HEK293 (cell line): ENCODE measurements at regions not wholly inside any gene's neighbourhood (a gene's known extent, or its start where the extent isn't known, plus 50 kb on each side); places are given as distances from the start of the nearest gene placed in this dataset.

Source experiments
- CTCF ChIA-PET: fragments of 350-600 bp; formaldehyde crosslinking; extraction: SDS; loops from one replicate; lab custom pipeline; 2021; ENCODE audit warnings: antibody characterized with exemption; lab: Yijun Ruan, JAX
- POLR2A ChIA-PET: fragments of 300-600 bp; formaldehyde crosslinking; extraction: SDS; loops from one replicate; lab custom pipeline; 2020; ENCODE audit warnings: antibody characterized with exemption, inconsistent platforms; lab: Yijun Ruan, JAX
- H3K27ac ChIP-seq: fragments of 200-500 bp; sonication (Bioruptor generic); 2 replicates; pipeline ENCODE4 v1.5.1; 2014; ENCODE audit warnings: low read depth, low read length, control low read depth, inconsistent platforms; ENCODE audit errors: extremely low read depth
- H3K36me3 ChIP-seq, 2 experiments: fragments of 200-500 bp in 1 of 2; sonication (Bioruptor generic) in 1 of 2; 1 replicate in 1 of 2; 2 replicates in 1 of 2; pipeline ENCODE4 v1.5.1; 2014 to 2017; ENCODE audit warnings: inconsistent platforms in 2 of 2, low read length in 2 of 2; ENCODE audit not compliant: control insufficient read depth in 2 of 2, insufficient read depth in 1 of 2
- H3K4me1 ChIP-seq: fragments of 200-500 bp; sonication (Bioruptor generic); 2 replicates; pipeline ENCODE4 v1.5.1; 2014; ENCODE audit warnings: mild to moderate bottlenecking, low read length, inconsistent platforms; ENCODE audit not compliant: control insufficient read depth, insufficient read depth
- H3K4me3 ChIP-seq: 2 replicates; pipeline ENCODE4 v1.5.1; 2011; ENCODE audit warnings: low read depth, mild to moderate bottlenecking, control low read depth, low read length, moderate library complexity
- H3K9me3 ChIP-seq: fragments of 200-500 bp; sonication (Bioruptor generic); 2 replicates; pipeline ENCODE4 v1.5.1; 2014; ENCODE audit warnings: low read depth, low read length, inconsistent platforms; ENCODE audit not compliant: control insufficient read depth, insufficient read depth
- BCL11A ChIP-seq: fragments of 450-650 bp; formaldehyde crosslinking; IDR thresholded peaks from 2 replicates; pipeline ENCODE4 v1.5.1; 2016; ENCODE audit warnings: low read depth, missing biosample characterization, missing genetic modification characterization
- IKZF3 ChIP-seq: fragments of 450-650 bp; IDR thresholded peaks from 2 replicates; pipeline ENCODE4 v1.5.0; 2018; ENCODE audit warnings: missing biosample characterization, mild to moderate bottlenecking, missing genetic modification characterization, moderate library complexity
- KLF8 ChIP-seq: fragments of 450-650 bp; formaldehyde crosslinking; IDR thresholded peaks from 2 replicates; pipeline ENCODE4 v1.5.1; 2016; ENCODE audit warnings: missing biosample characterization, missing genetic modification characterization
- SP2 ChIP-seq: fragments of 450-650 bp; formaldehyde crosslinking; IDR thresholded peaks from 2 replicates; pipeline ENCODE4 v1.5.1; 2016; ENCODE audit warnings: missing biosample characterization, missing genetic modification characterization
- ZBTB1 ChIP-seq: fragments of 450-650 bp; formaldehyde crosslinking; IDR thresholded peaks from 2 replicates; pipeline ENCODE4 v1.5.1; 2016; ENCODE audit warnings: missing biosample characterization, missing genetic modification characterization
- ZBTB17 ChIP-seq: fragments of 450-650 bp; formaldehyde crosslinking; IDR thresholded peaks from 2 replicates; pipeline ENCODE4 v1.5.1; 2016; ENCODE audit warnings: missing biosample characterization, missing genetic modification characterization
- ZIC2 ChIP-seq: fragments of 450-650 bp; formaldehyde crosslinking; IDR thresholded peaks from 2 replicates; pipeline ENCODE4 v1.5.1; 2016; ENCODE audit warnings: missing biosample characterization, missing genetic modification characterization
- ZNF155 ChIP-seq: fragments of 450-650 bp; formaldehyde crosslinking; IDR thresholded peaks from 2 replicates; pipeline ENCODE4 v1.5.1; 2016; ENCODE audit warnings: missing biosample characterization, missing genetic modification characterization
- ZNF23 ChIP-seq: fragments of 450-650 bp; formaldehyde crosslinking; IDR thresholded peaks from 2 replicates; pipeline ENCODE4 v1.5.1; 2016; ENCODE audit warnings: missing biosample characterization, missing genetic modification characterization, borderline replicate concordance
- ZNF341 ChIP-seq: fragments of 450-650 bp; formaldehyde crosslinking; IDR thresholded peaks from 2 replicates; pipeline ENCODE4; 2016; ENCODE audit warnings: low read depth, missing biosample characterization, missing genetic modification characterization
- ZNF350 ChIP-seq: fragments of 450-650 bp; formaldehyde crosslinking; IDR thresholded peaks from 2 replicates; pipeline ENCODE4 v1.5.0; 2017; ENCODE audit warnings: missing biosample characterization, mild to moderate bottlenecking, missing genetic modification characterization
- ZNF391 ChIP-seq: fragments of 450-650 bp; formaldehyde crosslinking; IDR thresholded peaks from 2 replicates; pipeline ENCODE4 v1.5.1; 2016; ENCODE audit warnings: low read depth, missing biosample characterization, missing genetic modification characterization, borderline replicate concordance
- ZNF394 ChIP-seq: fragments of 450-650 bp; formaldehyde crosslinking; IDR thresholded peaks from 2 replicates; pipeline ENCODE4 v1.5.1; 2016; ENCODE audit warnings: missing biosample characterization, missing genetic modification characterization, mild to moderate bottlenecking, moderate library complexity, borderline replicate concordance
- ZNF404 ChIP-seq: fragments of 450-650 bp; formaldehyde crosslinking; IDR thresholded peaks from 2 replicates; pipeline ENCODE4 v1.5.1; 2017; ENCODE audit warnings: missing biosample characterization, missing genetic modification characterization
- ZNF514 ChIP-seq: fragments of 450-650 bp; formaldehyde crosslinking; IDR thresholded peaks from 2 replicates; pipeline ENCODE4 v1.5.1; 2016; ENCODE audit warnings: missing biosample characterization, missing genetic modification characterization
- ZNF549 ChIP-seq: fragments of 450-650 bp; IDR thresholded peaks from 2 replicates; pipeline ENCODE4 v1.5.1; 2018; ENCODE audit warnings: missing biosample characterization, missing genetic modification characterization, mild to moderate bottlenecking, inconsistent platforms, moderate library complexity
- ZNF670 ChIP-seq: fragments of 450-650 bp; formaldehyde crosslinking; IDR thresholded peaks from 2 replicates; pipeline ENCODE4 v1.5.1; 2016; ENCODE audit warnings: missing biosample characterization, missing genetic modification characterization, low read depth
- ZNF747 ChIP-seq: fragments of 450-650 bp; formaldehyde crosslinking; IDR thresholded peaks from 2 replicates; pipeline ENCODE4 v1.5.1; 2016; ENCODE audit warnings: missing biosample characterization, missing genetic modification characterization
- ZNF843 ChIP-seq: fragments of 450-650 bp; formaldehyde crosslinking; IDR thresholded peaks from 2 replicates; pipeline ENCODE4 v1.5.1; 2016; ENCODE audit warnings: missing biosample characterization, missing genetic modification characterization
- TF ChIP-seq, protein P1 (sequence below): fragments of 450-650 bp; formaldehyde crosslinking; IDR thresholded peaks from 2 replicates; pipeline ENCODE4 v1.5.1; 2017; ENCODE audit warnings: missing biosample characterization, mild to moderate bottlenecking, missing genetic modification characterization, moderate library complexity
- TF ChIP-seq, protein P2 (sequence below): fragments of 450-650 bp; formaldehyde crosslinking; IDR thresholded peaks from 2 replicates; pipeline ENCODE4 v1.5.1; 2016; ENCODE audit warnings: missing biosample characterization, missing genetic modification characterization
- TF ChIP-seq, protein P3 (sequence below): fragments of 450-650 bp; formaldehyde crosslinking; IDR thresholded peaks from 2 replicates; pipeline ENCODE4 v1.5.1; 2016; ENCODE audit warnings: missing biosample characterization, missing genetic modification characterization

DNA sequence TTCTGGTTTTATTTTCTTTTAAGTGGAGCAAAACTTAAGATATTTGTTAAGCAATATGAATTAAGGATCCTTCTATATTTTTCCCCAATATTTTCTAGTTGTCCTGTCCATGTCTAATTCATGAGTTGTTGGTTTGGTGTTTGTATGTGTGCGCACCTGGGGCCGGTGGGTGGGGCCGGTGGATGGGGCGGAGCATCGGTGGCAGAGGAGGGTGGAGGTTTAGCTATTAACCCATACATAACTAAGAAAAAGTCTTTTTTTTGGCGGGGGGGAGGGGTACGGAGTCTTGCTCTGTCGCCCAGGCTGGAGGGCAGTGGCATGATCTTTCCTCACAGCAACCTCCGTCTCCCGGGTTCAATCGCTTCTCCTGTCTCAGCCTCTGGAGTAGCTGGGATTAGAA is 489.8 kb downstream of the PDGFC start:
- TF ChIP-seq ZNF514 (no peak), ZNF341 (tag by site-specific recombination) (no peak), ZNF23 (tag by site-specific recombination) (no peak), ZIC2 (tag by site-specific recombination) (no peak), ZNF155 (no peak), ZNF747 (tag by site-specific recombination) (no peak), ZNF404 (tag by site-specific recombination) (no peak), IKZF3 (tag by site-specific recombination) (no peak), ZNF549 (tag by site-specific recombination) (no peak), ZBTB1 (tag by site-specific recombination) (no peak), ZNF350 (no peak), ZNF391 (tag by site-specific recombination) (no peak), ZBTB17 (tag by site-specific recombination) (no peak), ZNF670 (tag by site-specific recombination) (no peak), ZNF394 (tag by site-specific recombination) (no peak)
- TF ChIP-seq, protein P1, sequence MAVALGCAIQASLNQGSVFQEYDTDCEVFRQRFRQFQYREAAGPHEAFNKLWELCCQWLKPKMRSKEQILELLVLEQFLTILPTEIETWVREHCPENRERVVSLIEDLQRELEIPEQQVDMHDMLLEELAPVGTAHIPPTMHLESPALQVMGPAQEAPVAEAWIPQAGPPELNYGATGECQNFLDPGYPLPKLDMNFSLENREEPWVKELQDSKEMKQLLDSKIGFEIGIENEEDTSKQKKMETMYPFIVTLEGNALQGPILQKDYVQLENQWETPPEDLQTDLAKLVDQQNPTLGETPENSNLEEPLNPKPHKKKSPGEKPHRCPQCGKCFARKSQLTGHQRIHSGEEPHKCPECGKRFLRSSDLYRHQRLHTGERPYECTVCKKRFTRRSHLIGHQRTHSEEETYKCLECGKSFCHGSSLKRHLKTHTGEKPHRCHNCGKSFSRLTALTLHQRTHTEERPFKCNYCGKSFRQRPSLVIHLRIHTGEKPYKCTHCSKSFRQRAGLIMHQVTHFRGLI (tag by site-specific recombination) = no peak
- TF ChIP-seq, protein P2, sequence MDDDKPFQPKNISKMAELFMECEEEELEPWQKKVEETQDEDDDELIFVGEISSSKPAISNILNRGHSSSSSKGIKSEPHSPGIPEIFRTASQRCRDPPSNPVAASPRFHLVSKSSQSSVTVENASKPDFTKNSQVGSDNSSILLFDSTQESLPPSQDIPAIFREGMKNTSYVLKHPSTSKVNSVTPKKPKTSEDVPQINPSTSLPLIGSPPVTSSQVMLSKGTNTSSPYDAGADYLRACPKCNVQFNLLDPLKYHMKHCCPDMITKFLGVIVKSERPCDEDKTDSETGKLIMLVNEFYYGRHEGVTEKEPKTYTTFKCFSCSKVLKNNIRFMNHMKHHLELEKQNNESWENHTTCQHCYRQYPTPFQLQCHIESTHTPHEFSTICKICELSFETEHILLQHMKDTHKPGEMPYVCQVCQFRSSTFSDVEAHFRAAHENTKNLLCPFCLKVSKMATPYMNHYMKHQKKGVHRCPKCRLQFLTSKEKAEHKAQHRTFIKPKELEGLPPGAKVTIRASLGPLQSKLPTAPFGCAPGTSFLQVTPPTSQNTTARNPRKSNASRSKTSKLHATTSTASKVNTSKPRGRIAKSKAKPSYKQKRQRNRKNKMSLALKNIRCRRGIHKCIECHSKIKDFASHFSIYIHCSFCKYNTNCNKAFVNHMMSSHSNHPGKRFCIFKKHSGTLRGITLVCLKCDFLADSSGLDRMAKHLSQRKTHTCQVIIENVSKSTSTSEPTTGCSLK (tag by site-specific recombination) = no peak
- TF ChIP-seq, protein P3, sequence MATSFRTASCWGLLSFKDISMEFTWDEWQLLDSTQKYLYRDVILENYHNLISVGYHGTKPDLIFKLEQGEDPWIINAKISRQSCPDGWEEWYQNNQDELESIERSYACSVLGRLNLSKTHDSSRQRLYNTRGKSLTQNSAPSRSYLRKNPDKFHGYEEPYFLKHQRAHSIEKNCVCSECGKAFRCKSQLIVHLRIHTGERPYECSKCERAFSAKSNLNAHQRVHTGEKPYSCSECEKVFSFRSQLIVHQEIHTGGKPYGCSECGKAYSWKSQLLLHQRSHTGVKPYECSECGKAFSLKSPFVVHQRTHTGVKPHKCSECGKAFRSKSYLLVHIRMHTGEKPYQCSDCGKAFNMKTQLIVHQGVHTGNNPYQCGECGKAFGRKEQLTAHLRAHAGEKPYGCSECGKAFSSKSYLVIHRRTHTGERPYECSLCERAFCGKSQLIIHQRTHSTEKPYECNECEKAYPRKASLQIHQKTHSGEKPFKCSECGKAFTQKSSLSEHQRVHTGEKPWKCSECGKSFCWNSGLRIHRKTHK (tag by site-specific recombination) = no peak
- no peak overlapping the region for H3K4me3 ChIP-seq
- H3K9me3 ChIP-seq = no peaks in the 10 kb centered on the region
- no peaks in the 10 kb centered on the region for H3K4me1 ChIP-seq
- CTCF ChIA-PET = no interaction called here
- no peaks in the 10 kb centered on the region for H3K36me3 ChIP-seq
- H3K27ac ChIP-seq = no peak overlapping the region
- POLR2A ChIA-PET = no interaction called here

DNA sequence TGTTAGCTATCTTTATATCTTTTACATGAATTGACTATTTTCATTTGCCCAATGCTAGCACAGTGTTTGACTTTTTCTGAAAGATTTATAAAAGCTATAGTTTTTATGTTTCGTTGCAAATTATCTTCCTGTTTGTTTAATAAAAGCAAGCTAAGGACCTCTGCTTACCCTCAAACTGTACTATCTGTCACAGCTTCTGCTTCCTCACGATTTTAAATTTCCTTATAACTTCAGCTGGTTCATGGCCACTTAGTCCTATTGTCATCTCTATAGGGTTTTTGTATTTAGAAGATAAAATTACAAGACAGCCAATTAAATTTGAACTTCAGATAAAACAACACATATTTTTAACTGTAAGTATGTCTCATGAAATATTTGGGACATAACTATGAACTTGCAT is 494.0 kb downstream of the PDGFC start:
- Histone ChIP-seq H3K36me3 (no peaks in the 10 kb centered on the region), H3K9me3 (no peaks in the 10 kb centered on the region), H3K4me3 (no peak overlapping the region), H3K27ac (no peak overlapping the region)
- ChIA-PET CTCF (interaction anchor here (0.7 to 3.6 kb wide), 5 partner anchors 160 to 568 kb away, joined by 3 to 13 read pairs (median 6); no protein-coding TSS in a partner anchor), POLR2A (no interaction called here)
- TF ChIP-seq SP2 (tag by site-specific recombination) = no peak
- TF ChIP-seq KLF8 (tag by site-specific recombination) = no peak
- no peak for TF ChIP-seq ZNF843
- no peak for TF ChIP-seq BCL11A (tag by site-specific recombination)
- TF ChIP-seq, all 188 proteins: peak for 0
- H3K4me1 ChIP-seq = no peaks in the 10 kb centered on the region
